ENCODE measurements at regions not wholly inside any gene's neighbourhood (a gene's known extent, or its start where the extent isn't known, plus 50 kb on each side); places are given as distances from the start of the nearest gene placed in this dataset.

DNA sequence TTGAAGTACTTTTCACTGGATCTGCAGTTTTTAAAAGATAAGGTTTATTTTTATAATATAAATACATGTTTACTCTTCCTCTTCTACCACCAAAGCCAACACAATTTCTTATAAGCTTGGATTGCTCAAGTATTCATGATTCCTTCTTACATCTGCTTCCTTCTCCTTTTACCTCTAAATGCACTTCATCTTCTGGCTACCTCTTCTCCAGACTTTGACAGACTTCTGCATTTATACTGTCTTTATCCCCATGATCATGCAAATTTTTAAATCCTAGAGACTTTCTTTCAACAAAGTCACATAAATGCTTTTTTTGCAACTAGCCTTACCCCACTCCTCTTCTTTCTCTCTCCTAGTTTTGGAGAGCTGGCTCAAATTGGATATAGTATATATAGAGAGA, 142.9 kb downstream of the TFAP2B start:
- no peak for TF ChIP-seq RARB (CRISPR knock-in tag; IDR thresholded peaks at IDR 0.05)
- TF ChIP-seq GLIS3 (CRISPR knock-in tag; IDR thresholded peaks at IDR 0.05): no peak
- no peak for TF ChIP-seq PPARA (CRISPR knock-in tag; IDR thresholded peaks at IDR 0.05; ENCODE audit: borderline replicate concordance)
- TF ChIP-seq, protein P1, sequence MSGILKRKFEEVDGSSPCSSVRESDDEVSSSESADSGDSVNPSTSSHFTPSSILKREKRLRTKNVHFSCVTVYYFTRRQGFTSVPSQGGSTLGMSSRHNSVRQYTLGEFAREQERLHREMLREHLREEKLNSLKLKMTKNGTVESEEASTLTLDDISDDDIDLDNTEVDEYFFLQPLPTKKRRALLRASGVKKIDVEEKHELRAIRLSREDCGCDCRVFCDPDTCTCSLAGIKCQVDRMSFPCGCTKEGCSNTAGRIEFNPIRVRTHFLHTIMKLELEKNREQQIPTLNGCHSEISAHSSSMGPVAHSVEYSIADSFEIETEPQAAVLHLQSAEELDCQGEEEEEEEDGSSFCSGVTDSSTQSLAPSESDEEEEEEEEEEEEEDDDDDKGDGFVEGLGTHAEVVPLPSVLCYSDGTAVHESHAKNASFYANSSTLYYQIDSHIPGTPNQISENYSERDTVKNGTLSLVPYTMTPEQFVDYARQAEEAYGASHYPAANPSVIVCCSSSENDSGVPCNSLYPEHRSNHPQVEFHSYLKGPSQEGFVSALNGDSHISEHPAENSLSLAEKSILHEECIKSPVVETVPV (CRISPR knock-in tag; IDR thresholded peaks at IDR 0.05): no peak
- no peak for TF ChIP-seq ZNF70 (CRISPR knock-in tag; IDR thresholded peaks at IDR 0.05)
- TF ChIP-seq, protein P2, sequence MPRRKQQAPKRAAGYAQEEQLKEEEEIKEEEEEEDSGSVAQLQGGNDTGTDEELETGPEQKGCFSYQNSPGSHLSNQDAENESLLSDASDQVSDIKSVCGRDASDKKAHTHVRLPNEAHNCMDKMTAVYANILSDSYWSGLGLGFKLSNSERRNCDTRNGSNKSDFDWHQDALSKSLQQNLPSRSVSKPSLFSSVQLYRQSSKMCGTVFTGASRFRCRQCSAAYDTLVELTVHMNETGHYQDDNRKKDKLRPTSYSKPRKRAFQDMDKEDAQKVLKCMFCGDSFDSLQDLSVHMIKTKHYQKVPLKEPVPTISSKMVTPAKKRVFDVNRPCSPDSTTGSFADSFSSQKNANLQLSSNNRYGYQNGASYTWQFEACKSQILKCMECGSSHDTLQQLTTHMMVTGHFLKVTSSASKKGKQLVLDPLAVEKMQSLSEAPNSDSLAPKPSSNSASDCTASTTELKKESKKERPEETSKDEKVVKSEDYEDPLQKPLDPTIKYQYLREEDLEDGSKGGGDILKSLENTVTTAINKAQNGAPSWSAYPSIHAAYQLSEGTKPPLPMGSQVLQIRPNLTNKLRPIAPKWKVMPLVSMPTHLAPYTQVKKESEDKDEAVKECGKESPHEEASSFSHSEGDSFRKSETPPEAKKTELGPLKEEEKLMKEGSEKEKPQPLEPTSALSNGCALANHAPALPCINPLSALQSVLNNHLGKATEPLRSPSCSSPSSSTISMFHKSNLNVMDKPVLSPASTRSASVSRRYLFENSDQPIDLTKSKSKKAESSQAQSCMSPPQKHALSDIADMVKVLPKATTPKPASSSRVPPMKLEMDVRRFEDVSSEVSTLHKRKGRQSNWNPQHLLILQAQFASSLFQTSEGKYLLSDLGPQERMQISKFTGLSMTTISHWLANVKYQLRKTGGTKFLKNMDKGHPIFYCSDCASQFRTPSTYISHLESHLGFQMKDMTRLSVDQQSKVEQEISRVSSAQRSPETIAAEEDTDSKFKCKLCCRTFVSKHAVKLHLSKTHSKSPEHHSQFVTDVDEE (CRISPR knock-in tag; IDR thresholded peaks at IDR 0.05): no peak

Measured in SK-N-SH treated with all-trans-retinoic acid at 6 μM for 48 hours (cell line).